ENCODE measurements at regions not wholly inside any gene's neighbourhood (a gene's known extent, or its start where the extent isn't known, plus 50 kb on each side); places are given as distances from the start of the nearest gene placed in this dataset.

DNA sequence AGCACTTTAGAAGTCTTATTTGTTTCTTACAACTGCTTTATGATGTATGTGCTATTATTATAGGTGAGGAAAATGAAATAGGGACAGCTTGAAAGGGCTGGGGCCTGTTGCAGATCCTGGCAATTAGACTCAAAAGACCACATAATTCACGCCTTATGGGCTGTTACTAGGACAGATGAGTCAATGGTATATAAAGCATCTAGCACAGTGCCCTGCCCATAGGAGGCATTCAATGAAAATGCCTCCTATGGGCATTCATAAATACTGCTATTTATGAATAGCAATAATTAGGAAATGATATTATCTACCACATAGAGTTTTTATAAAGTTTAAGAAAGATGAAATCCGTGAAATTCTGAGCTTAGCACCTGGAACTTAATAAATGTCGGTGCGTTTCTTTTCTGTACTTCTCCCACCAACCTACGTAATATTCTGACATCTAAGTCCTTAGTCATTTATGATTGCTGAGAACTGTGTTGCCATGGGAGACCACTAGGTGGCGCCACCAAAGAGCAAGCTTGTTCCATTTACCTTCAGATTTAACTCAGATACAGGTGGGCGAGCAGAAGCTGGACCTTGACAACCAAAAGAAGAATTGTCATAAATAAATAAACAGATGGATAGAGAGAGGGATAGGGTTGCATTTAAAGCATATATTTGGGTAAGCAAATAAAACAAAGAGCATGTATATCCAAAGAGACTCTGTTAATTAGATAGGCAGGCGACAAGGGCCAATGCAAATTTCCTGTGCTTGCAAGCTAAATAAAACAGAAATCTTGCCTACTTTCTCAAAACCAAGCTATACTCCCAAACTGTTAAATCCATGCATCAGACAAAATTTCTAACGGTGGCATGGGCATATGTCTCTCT is 699.9 kb downstream of the INHBA start:
- peak; percentile 11 for DNase-seq (ENCODE audit: extremely low spot score)
- TF ChIP-seq, protein P1, sequence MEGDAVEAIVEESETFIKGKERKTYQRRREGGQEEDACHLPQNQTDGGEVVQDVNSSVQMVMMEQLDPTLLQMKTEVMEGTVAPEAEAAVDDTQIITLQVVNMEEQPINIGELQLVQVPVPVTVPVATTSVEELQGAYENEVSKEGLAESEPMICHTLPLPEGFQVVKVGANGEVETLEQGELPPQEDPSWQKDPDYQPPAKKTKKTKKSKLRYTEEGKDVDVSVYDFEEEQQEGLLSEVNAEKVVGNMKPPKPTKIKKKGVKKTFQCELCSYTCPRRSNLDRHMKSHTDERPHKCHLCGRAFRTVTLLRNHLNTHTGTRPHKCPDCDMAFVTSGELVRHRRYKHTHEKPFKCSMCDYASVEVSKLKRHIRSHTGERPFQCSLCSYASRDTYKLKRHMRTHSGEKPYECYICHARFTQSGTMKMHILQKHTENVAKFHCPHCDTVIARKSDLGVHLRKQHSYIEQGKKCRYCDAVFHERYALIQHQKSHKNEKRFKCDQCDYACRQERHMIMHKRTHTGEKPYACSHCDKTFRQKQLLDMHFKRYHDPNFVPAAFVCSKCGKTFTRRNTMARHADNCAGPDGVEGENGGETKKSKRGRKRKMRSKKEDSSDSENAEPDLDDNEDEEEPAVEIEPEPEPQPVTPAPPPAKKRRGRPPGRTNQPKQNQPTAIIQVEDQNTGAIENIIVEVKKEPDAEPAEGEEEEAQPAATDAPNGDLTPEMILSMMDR (IDR thresholded peaks at IDR 0.05; ENCODE audit: control extremely low read depth, extremely low read depth, low read depth, missing control alignments) = peak; percentile 83
- CTCF ChIA-PET = interaction anchor here (0.6 to 3.6 kb wide), 40 partner anchors 8 to 716 kb away, joined by 3 to 35 read pairs (median 4); partner anchors contain the start of gene INHBA
- POLR2A ChIA-PET = no interaction called here

DNA sequence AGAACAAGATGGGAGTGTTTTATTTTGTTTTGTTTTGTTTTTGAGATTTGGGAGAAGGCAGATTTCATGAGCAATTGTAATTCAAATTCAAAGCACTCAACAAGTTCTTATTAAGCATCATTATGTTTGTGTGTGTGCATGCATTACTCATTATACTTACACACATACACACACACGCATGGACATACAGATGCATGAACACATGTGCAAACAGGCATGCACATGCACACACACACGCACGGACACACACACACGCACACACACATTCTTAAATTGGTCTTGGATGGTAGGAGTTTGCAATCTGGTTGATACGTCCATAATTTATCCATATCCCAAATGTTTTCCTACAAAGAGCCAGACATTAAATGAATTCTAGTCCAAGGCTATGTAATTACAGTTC is 702.8 kb downstream of the INHBA start:
- ChIA-PET CTCF (no interaction called here), POLR2A (no interaction called here)
- DNase-seq (ENCODE audit: extremely low spot score) = no peak
- TF ChIP-seq, protein P1 (IDR thresholded peaks at IDR 0.05; ENCODE audit: control extremely low read depth, extremely low read depth, low read depth, missing control alignments) = no peak

GRCh38 chr7:40996233-40996677 is 706.6 kb downstream of the INHBA start:
- CTCF ChIA-PET = interaction anchor here (3.1 kb wide), 1 partner anchor 709 kb away, joined by 9 read pairs; no protein-coding TSS in a partner anchor
- no peak for DNase-seq (ENCODE audit: extremely low spot score)
- TF ChIP-seq, protein P1 (IDR thresholded peaks at IDR 0.05; ENCODE audit: control extremely low read depth, extremely low read depth, low read depth, missing control alignments) = no peak
- POLR2A ChIA-PET = no interaction called here

GRCh38 chr7:40990841-40991240 is 712.0 kb downstream of the INHBA start:
- ChIA-PET CTCF (interaction anchor here (0.8 to 1.9 kb wide), 3 partner anchors 12 to 41 kb away, joined by 3 to 7 read pairs (median 3); no protein-coding TSS in a partner anchor), POLR2A (no interaction called here)
- no peak for DNase-seq (ENCODE audit: extremely low spot score)
- TF ChIP-seq, protein P1 (IDR thresholded peaks at IDR 0.05; ENCODE audit: control extremely low read depth, extremely low read depth, low read depth, missing control alignments) = no peak

DNA sequence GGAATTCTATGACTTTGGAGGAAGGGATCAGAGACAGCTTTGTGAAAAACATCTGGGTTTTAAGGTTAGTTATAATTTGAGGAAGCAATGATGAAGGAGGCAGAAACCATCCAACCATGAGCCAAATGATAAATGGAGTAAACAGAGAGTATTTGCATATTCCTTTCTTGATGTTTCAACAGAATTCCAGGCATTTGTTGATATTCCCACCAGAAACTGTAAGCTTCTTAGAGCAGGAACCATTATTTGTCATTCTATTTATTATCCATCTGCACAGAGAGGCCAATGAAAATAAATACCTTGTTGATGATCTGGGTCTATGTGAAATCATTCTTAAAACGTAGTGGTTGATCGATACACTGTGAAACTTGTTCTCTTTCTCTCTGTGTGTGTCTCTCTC is 715.3 kb downstream of the INHBA start:
- POLR2A ChIA-PET = no interaction called here
- no peak for DNase-seq (ENCODE audit: extremely low spot score)
- TF ChIP-seq, protein P1 (IDR thresholded peaks at IDR 0.05; ENCODE audit: control extremely low read depth, extremely low read depth, low read depth, missing control alignments) = no peak
- CTCF ChIA-PET = interaction anchor here (1.4 kb wide), 1 partner anchor 16 kb away, joined by 5 read pairs; no protein-coding TSS in a partner anchor

- ChIA-PET CTCF (interaction anchor here (0.9 kb wide), 1 partner anchor 16 kb away, joined by 4 read pairs; no protein-coding TSS in a partner anchor), POLR2A (no interaction called here)
- DNase-seq (ENCODE audit: extremely low spot score) = no peak
- TF ChIP-seq, protein P1 (IDR thresholded peaks at IDR 0.05; ENCODE audit: control extremely low read depth, extremely low read depth, low read depth, missing control alignments) = no peak
Observed at GRCh38 chr7:40986351-40986873, 716.5 kb downstream of the INHBA start.

Measured in GM10248 (cell line).